ENCODE measurements at regions not wholly inside any gene's neighbourhood (a gene's known extent, or its start where the extent isn't known, plus 50 kb on each side); places are given as distances from the start of the nearest gene placed in this dataset.

GRCh38 chr9:101796044-101796443 lies 57.6 kb upstream of the GRIN3A start:
- TF ChIP-seq CTCF (IDR thresholded peaks at IDR 0.05; ENCODE audit: low read depth, low read length, missing input control) (no peak), JUND (IDR thresholded peaks at IDR 0.05) (no peak), MAX (IDR thresholded peaks at IDR 0.05) (no peak), ZBTB33 (IDR thresholded peaks at IDR 0.05) (no peak), EGR1 (IDR thresholded peaks at IDR 0.05; ENCODE audit: low read depth in 2 of 2) (no peak), REST (IDR thresholded peaks at IDR 0.05) (no peak), YY1 (IDR thresholded peaks at IDR 0.05) (no peak), RAD21 (IDR thresholded peaks at IDR 0.05) (no peak), TAF1 (conservative IDR thresholded peaks at IDR 0.05) (no peak), RXRA (IDR thresholded peaks at IDR 0.05) (no peak), ATF3 (IDR thresholded peaks at IDR 0.05) (no peak)

Measured in liver (tissue), 3 donors.